GM23338 (cell line): ENCODE measurements at regions not wholly inside any gene's neighbourhood (a gene's known extent, or its start where the extent isn't known, plus 50 kb on each side); places are given as distances from the start of the nearest gene placed in this dataset.

Source experiments
- ATAC-seq: fragments of 200-7000 bp; cut with Tn5 transposase; 3 replicates; pipeline ENCODE4 v1.9.1; 2020
- DNase-seq: peaks from one replicate; pipeline ENCODE4 v3.0.0-alpha.2; 2015; ENCODE audit warnings: low spot score
- H2AFZ ChIP-seq: fragments of 200-600 bp; sonication (generic); 2 replicates; pipeline ENCODE4 v1.8.0; 2016; ENCODE audit warnings: antibody characterized with exemption, mild to moderate bottlenecking, moderate library complexity
- H3F3A ChIP-seq: fragments of 200-600 bp; sonication (generic); replicated peaks from 2 replicates; pipeline ENCODE4 v1.8.0; 2017; ENCODE audit warnings: antibody characterized with exemption, mixed run types, low read depth
- H3K27ac ChIP-seq: fragments of 200-600 bp; sonication (generic); 2 replicates; pipeline ENCODE4 v1.6.1; 2016; ENCODE audit warnings: low read depth
- H3K27me3 ChIP-seq: fragments of 200-600 bp; sonication (generic); 2 replicates; pipeline ENCODE4 v1.8.0; 2016; ENCODE audit warnings: mild to moderate bottlenecking, mixed run types, moderate library complexity; ENCODE audit not compliant: insufficient read depth
- H3K36me3 ChIP-seq: fragments of 200-600 bp; sonication (generic); 2 replicates; pipeline ENCODE4 v1.8.0; 2016; ENCODE audit warnings: mild to moderate bottlenecking; ENCODE audit not compliant: insufficient read depth
- H3K4me1 ChIP-seq: fragments of 200-600 bp; sonication (generic); 2 replicates; pipeline ENCODE4 v1.8.0; 2016; ENCODE audit warnings: mild to moderate bottlenecking, moderate library complexity; ENCODE audit not compliant: insufficient read depth
- H3K4me2 ChIP-seq: fragments of 200-600 bp; sonication (generic); 2 replicates; pipeline ENCODE4 v1.7.1; 2017; ENCODE audit warnings: mixed run types
- H3K4me3 ChIP-seq: fragments of 200-600 bp; sonication (generic); 2 replicates; pipeline ENCODE4 v1.6.1; 2016; ENCODE audit warnings: mixed run types
- H3K79me2 ChIP-seq: fragments of 200-600 bp; sonication (generic); replicated peaks from 2 replicates; pipeline ENCODE4 v1.8.0; 2017; ENCODE audit warnings: mild to moderate bottlenecking; ENCODE audit not compliant: insufficient read depth
- H3K9me2 ChIP-seq: fragments of 200-600 bp; sonication (generic); 2 replicates; pipeline ENCODE4 v1.8.0; 2017; ENCODE audit not compliant: insufficient read depth
- H4K20me1 ChIP-seq: fragments of 200-600 bp; sonication (generic); replicated peaks from 2 replicates; pipeline ENCODE4 v1.8.0; 2017; ENCODE audit warnings: mild to moderate bottlenecking; ENCODE audit not compliant: insufficient read depth
- H3K27ac Mint-ChIP-seq: 2 replicates; pipeline ENCODE4 v1.8.0; 2020; ENCODE audit warnings: inconsistent platforms, mild to moderate bottlenecking, moderate library complexity, mixed read lengths
- H3K27me3 Mint-ChIP-seq: 3 replicates; pipeline ENCODE4 v1.8.0; 2022; ENCODE audit warnings: low read depth, mild to moderate bottlenecking, moderate library complexity, mixed read lengths, inconsistent platforms; ENCODE audit not compliant: insufficient read depth, poor library complexity
- H3K36me3 Mint-ChIP-seq: 3 replicates; pipeline ENCODE4 v1.8.0; 2021; ENCODE audit warnings: low read depth, mild to moderate bottlenecking, inconsistent platforms, moderate library complexity, mixed read lengths
- H3K4me1 Mint-ChIP-seq: 3 replicates; pipeline ENCODE4 v1.8.0; 2020; ENCODE audit warnings: mild to moderate bottlenecking, inconsistent platforms, mixed read lengths
- H3K4me3 Mint-ChIP-seq: 3 replicates; pipeline ENCODE4 v1.8.0; 2021; ENCODE audit warnings: moderate library complexity, mild to moderate bottlenecking, inconsistent platforms, mixed read lengths
- H3K9me3 Mint-ChIP-seq: 3 replicates; pipeline ENCODE4 v1.8.0; 2020; ENCODE audit warnings: moderate library complexity, mild to moderate bottlenecking, inconsistent platforms, mixed read lengths
- CREB1 ChIP-seq: fragments of 250-450 bp; sonication (Bioruptor Pico); IDR thresholded peaks from 2 replicates; pipeline ENCODE4 v1.5.0; 2020; ENCODE audit warnings: low read depth, mild to moderate bottlenecking, moderate library complexity
- EZH2 ChIP-seq: fragments of 200-600 bp; sonication (generic); IDR thresholded peaks from one replicate; pipeline ENCODE4 v1.8.0; 2017; ENCODE audit warnings: antibody characterized with exemption, mild to moderate bottlenecking, low read depth; ENCODE audit not compliant: unreplicated experiment
- EZH2phosphoT487 ChIP-seq: fragments of 200-600 bp; sonication (generic); IDR thresholded peaks from one replicate; pipeline ENCODE4 v1.8.1; 2018; ENCODE audit warnings: antibody characterized with exemption; ENCODE audit not compliant: unreplicated experiment
- JUNB ChIP-seq: IDR thresholded peaks from one replicate; pipeline ENCODE4 v1.6.1; 2016; ENCODE audit warnings: antibody characterized with exemption; ENCODE audit not compliant: unreplicated experiment
- NANOG ChIP-seq: IDR thresholded peaks from 2 replicates; pipeline ENCODE4 v1.6.1; 2016; ENCODE audit warnings: antibody characterized with exemption, borderline replicate concordance
- POLR2AphosphoS5 ChIP-seq: IDR thresholded peaks from 2 replicates; pipeline ENCODE4 v1.6.1; 2016; ENCODE audit warnings: antibody characterized with exemption, low read depth
- STAT1 ChIP-seq: IDR thresholded peaks from one replicate; pipeline ENCODE4 v1.6.1; 2016; ENCODE audit warnings: antibody characterized with exemption; ENCODE audit not compliant: unreplicated experiment
- ZNF114 ChIP-seq: fragments of 250-450 bp; sonication (Bioruptor Pico); IDR thresholded peaks from 2 replicates; pipeline ENCODE4 v1.5.0; 2020; ENCODE audit warnings: mild to moderate bottlenecking, moderate library complexity
- ZNF331 ChIP-seq: fragments of 250-450 bp; sonication (Bioruptor Pico); IDR thresholded peaks from 2 replicates; pipeline ENCODE4 v1.5.0; 2020; ENCODE audit warnings: low read depth, mild to moderate bottlenecking, moderate library complexity
- TF ChIP-seq, protein P1 (sequence below): IDR thresholded peaks from one replicate; pipeline ENCODE4 v1.6.1; 2018; ENCODE audit warnings: antibody characterized with exemption; ENCODE audit not compliant: unreplicated experiment
- TF ChIP-seq, protein P2 (sequence below): fragments of 250-450 bp; sonication (Bioruptor Pico); IDR thresholded peaks from 2 replicates; pipeline ENCODE4 v1.5.0; 2020; ENCODE audit warnings: mild to moderate bottlenecking, moderate library complexity
- TF ChIP-seq, protein P3 (sequence below): IDR thresholded peaks from 2 replicates; pipeline ENCODE4 v1.6.1; 2016; ENCODE audit warnings: antibody characterized with exemption
- TF ChIP-seq, protein P4 (sequence below), 2 experiments: fragments of 200-600 bp in 1 of 2; sonication (generic) in 1 of 2; conservative IDR thresholded peaks; 2 replicates each; pipeline versions ENCODE4 v1.5.1 to v1.6.1; 2016 to 2017; ENCODE audit warnings: antibody characterized with exemption in 2 of 2, low read depth in 2 of 2, mild to moderate bottlenecking in 2 of 2, moderate library complexity in 1 of 2

DNA sequence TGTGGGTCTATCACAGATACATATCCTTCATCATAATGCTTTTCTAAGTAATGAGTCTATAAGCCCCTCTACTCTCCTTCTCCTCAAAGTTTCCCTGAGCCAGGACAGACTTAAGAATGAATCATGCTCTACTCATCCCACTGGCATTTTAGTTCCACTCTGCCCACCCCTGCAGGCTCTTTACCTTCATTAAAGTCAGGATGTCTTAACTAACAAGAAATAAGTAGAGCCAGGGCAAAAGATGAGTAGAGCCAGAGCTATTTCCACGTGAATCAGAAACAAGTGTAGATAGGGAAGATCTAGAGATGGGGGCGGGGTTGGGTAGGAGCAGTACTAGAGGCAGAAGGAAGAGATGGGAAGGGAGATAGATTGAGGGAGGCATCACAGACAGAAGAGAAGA lies 790.5 kb downstream of the RNF144A start:
- no peak overlapping the region for H3K4me2 ChIP-seq
- no peak for TF ChIP-seq NANOG
- TF ChIP-seq, protein P1, sequence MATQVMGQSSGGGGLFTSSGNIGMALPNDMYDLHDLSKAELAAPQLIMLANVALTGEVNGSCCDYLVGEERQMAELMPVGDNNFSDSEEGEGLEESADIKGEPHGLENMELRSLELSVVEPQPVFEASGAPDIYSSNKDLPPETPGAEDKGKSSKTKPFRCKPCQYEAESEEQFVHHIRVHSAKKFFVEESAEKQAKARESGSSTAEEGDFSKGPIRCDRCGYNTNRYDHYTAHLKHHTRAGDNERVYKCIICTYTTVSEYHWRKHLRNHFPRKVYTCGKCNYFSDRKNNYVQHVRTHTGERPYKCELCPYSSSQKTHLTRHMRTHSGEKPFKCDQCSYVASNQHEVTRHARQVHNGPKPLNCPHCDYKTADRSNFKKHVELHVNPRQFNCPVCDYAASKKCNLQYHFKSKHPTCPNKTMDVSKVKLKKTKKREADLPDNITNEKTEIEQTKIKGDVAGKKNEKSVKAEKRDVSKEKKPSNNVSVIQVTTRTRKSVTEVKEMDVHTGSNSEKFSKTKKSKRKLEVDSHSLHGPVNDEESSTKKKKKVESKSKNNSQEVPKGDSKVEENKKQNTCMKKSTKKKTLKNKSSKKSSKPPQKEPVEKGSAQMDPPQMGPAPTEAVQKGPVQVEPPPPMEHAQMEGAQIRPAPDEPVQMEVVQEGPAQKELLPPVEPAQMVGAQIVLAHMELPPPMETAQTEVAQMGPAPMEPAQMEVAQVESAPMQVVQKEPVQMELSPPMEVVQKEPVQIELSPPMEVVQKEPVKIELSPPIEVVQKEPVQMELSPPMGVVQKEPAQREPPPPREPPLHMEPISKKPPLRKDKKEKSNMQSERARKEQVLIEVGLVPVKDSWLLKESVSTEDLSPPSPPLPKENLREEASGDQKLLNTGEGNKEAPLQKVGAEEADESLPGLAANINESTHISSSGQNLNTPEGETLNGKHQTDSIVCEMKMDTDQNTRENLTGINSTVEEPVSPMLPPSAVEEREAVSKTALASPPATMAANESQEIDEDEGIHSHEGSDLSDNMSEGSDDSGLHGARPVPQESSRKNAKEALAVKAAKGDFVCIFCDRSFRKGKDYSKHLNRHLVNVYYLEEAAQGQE, result no peak
- no peak for TF ChIP-seq JUNB
- TF ChIP-seq, protein P2, sequence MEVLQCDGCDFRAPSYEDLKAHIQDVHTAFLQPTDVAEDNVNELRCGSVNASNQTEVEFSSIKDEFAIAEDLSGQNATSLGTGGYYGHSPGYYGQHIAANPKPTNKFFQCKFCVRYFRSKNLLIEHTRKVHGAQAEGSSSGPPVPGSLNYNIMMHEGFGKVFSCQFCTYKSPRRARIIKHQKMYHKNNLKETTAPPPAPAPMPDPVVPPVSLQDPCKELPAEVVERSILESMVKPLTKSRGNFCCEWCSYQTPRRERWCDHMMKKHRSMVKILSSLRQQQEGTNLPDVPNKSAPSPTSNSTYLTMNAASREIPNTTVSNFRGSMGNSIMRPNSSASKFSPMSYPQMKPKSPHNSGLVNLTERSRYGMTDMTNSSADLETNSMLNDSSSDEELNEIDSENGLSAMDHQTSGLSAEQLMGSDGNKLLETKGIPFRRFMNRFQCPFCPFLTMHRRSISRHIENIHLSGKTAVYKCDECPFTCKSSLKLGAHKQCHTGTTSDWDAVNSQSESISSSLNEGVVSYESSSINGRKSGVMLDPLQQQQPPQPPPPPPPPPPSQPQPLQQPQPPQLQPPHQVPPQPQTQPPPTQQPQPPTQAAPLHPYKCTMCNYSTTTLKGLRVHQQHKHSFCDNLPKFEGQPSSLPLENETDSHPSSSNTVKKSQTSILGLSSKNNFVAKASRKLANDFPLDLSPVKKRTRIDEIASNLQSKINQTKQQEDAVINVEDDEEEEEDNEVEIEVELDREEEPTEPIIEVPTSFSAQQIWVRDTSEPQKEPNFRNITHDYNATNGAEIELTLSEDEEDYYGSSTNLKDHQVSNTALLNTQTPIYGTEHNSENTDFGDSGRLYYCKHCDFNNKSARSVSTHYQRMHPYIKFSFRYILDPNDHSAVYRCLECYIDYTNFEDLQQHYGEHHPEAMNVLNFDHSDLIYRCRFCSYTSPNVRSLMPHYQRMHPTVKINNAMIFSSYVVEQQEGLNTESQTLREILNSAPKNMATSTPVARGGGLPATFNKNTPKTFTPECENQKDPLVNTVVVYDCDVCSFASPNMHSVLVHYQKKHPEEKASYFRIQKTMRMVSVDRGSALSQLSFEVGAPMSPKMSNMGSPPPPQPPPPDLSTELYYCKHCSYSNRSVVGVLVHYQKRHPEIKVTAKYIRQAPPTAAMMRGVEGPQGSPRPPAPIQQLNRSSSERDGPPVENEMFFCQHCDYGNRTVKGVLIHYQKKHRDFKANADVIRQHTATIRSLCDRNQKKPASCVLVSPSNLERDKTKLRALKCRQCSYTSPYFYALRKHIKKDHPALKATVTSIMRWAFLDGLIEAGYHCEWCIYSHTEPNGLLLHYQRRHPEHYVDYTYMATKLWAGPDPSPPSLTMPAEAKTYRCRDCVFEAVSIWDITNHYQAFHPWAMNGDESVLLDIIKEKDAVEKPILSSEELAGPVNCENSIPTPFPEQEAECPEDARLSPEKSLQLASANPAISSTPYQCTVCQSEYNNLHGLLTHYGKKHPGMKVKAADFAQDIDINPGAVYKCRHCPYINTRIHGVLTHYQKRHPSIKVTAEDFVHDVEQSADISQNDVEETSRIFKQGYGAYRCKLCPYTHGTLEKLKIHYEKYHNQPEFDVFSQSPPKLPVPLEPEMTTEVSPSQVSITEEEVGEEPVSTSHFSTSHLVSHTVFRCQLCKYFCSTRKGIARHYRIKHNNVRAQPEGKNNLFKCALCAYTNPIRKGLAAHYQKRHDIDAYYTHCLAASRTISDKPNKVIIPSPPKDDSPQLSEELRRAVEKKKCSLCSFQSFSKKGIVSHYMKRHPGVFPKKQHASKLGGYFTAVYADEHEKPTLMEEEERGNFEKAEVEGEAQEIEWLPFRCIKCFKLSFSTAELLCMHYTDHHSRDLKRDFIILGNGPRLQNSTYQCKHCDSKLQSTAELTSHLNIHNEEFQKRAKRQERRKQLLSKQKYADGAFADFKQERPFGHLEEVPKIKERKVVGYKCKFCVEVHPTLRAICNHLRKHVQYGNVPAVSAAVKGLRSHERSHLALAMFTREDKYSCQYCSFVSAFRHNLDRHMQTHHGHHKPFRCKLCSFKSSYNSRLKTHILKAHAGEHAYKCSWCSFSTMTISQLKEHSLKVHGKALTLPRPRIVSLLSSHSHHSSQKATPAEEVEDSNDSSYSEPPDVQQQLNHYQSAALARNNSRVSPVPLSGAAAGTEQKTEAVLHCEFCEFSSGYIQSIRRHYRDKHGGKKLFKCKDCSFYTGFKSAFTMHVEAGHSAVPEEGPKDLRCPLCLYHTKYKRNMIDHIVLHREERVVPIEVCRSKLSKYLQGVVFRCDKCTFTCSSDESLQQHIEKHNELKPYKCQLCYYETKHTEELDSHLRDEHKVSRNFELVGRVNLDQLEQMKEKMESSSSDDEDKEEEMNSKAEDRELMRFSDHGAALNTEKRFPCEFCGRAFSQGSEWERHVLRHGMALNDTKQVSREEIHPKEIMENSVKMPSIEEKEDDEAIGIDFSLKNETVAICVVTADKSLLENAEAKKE (CRISPR knock-in tag), result no peak
- TF ChIP-seq POLR2AphosphoS5, result no peak
- TF ChIP-seq EZH2phosphoT487, result no peak
- TF ChIP-seq, protein P3, sequence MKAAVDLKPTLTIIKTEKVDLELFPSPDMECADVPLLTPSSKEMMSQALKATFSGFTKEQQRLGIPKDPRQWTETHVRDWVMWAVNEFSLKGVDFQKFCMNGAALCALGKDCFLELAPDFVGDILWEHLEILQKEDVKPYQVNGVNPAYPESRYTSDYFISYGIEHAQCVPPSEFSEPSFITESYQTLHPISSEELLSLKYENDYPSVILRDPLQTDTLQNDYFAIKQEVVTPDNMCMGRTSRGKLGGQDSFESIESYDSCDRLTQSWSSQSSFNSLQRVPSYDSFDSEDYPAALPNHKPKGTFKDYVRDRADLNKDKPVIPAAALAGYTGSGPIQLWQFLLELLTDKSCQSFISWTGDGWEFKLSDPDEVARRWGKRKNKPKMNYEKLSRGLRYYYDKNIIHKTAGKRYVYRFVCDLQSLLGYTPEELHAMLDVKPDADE, result no peak
- no peak for TF ChIP-seq ZNF114 (CRISPR knock-in tag)
- TF ChIP-seq STAT1, result no peak
- no peak for TF ChIP-seq ZNF331
- TF ChIP-seq, protein P4, sequence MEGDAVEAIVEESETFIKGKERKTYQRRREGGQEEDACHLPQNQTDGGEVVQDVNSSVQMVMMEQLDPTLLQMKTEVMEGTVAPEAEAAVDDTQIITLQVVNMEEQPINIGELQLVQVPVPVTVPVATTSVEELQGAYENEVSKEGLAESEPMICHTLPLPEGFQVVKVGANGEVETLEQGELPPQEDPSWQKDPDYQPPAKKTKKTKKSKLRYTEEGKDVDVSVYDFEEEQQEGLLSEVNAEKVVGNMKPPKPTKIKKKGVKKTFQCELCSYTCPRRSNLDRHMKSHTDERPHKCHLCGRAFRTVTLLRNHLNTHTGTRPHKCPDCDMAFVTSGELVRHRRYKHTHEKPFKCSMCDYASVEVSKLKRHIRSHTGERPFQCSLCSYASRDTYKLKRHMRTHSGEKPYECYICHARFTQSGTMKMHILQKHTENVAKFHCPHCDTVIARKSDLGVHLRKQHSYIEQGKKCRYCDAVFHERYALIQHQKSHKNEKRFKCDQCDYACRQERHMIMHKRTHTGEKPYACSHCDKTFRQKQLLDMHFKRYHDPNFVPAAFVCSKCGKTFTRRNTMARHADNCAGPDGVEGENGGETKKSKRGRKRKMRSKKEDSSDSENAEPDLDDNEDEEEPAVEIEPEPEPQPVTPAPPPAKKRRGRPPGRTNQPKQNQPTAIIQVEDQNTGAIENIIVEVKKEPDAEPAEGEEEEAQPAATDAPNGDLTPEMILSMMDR (conservative IDR thresholded peaks at IDR 0.05; ENCODE audit: low read depth in 2 of 2), result no peak
- TF ChIP-seq CREB1 (CRISPR knock-in tag), result no peak
- TF ChIP-seq EZH2, result no peak
- peaks cover 27% of the 10 kb centered on the region for H3K9me2 ChIP-seq
- no peak overlapping the region for H2AFZ ChIP-seq
- no peak overlapping the region for H3K4me3 Mint-ChIP-seq
- H3K4me1 Mint-ChIP-seq, result peaks cover 26% of the 10 kb centered on the region
- no peaks in the 10 kb centered on the region for H3K79me2 ChIP-seq
- H4K20me1 ChIP-seq, result no peaks in the 10 kb centered on the region
- peaks cover 5% of the 10 kb centered on the region; the same call in 1 of the 2 replicates for H3F3A ChIP-seq
- ATAC-seq (no peak), DNase-seq (no peak)
- H3K36me3 ChIP-seq, result no peaks in the 10 kb centered on the region
- no peak overlapping the region for H3K27ac Mint-ChIP-seq
- H3K9me3 Mint-ChIP-seq, result peaks cover 8% of the 10 kb centered on the region; the same call in 2 of the 3 replicates
- peaks cover 3% of the 10 kb centered on the region for H3K27me3 Mint-ChIP-seq
- H3K27me3 ChIP-seq, result no peaks in the 10 kb centered on the region
- peaks cover 9% of the 10 kb centered on the region for H3K36me3 Mint-ChIP-seq
- H3K4me3 ChIP-seq, result no peak overlapping the region
- H3K27ac ChIP-seq, result no peak overlapping the region
- H3K4me1 ChIP-seq, result peaks cover 32% of the 10 kb centered on the region
